CD1c-positive myeloid dendritic cell (primary cell): ENCODE measurements at regions not wholly inside any gene's neighbourhood (a gene's known extent, or its start where the extent isn't known, plus 50 kb on each side); places are given as distances from the start of the nearest gene placed in this dataset.

ENCODE experiments used
- DNase-seq: peaks from one replicate; pipeline ENCODE4 v3.0.0-alpha.2; 2016; ENCODE audit errors: extremely low spot score

DNA sequence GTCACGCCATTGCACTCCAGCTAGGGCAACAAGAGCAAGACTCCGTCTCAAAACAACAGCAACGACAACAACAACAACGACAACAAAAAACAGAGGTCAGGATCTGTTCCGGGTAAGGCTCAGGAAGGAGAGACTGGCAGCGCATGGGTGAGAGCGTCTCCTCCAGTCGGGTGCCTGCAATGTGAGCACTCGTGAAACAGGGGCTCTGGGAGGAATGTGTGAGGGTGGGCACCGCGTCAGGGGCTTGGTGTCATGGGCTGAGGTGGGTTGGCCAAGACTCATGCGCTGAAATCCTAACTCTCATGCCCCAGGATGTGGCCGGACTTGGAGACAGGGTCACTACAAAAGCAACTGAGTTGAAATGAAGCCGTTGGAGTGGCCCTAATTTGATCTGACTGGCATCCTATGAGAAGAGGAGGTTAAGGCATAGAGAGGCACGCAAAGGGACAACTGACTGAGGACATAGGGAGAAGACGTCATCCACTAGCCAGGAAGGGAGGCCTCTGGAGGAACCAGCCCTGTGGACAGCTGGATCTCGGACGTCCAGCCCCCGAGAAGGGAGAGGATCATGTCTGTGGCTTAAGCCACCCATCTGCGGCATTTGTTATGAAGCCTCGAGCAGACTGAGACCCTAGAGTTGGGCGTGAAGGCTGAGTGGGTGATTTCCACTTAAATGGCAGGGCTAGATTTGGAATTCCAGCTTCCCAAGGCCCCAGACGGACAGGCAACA, 241.5 kb upstream of the PITRM1 start:
- DNase-seq, result no peak

- DNase-seq, result no peak
Observed at GRCh38 chr10:3412646-3413045, 240.1 kb upstream of the PITRM1 start.

GRCh38 chr10:3412071-3412582, 239.5 kb upstream of the PITRM1 start:
- DNase-seq, result no peak

DNA sequence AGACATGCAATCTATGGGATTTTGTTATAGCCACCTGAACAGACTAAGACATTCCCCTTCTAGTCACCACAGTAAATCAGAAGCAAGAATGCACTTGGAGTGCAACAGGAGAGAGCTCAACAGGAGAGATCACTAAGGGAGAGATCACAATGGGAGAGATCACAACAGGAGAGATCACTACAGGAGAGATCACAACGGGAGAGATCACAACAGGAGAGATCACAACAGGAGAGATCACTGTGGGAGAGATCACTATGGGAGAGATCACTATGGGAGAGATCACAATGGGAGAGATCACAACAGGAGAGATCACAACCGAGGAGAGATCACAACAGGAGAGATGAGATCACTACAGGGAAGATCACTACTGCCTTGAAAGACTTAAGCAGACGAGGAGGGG, 238.5 kb upstream of the PITRM1 start:
- DNase-seq, result no peak

- no peak for DNase-seq
Observed at GRCh38 chr10:3409928-3410327, 237.3 kb upstream of the PITRM1 start.

GRCh38 chr10:3408603-3409365, 236.2 kb upstream of the PITRM1 start:
- DNase-seq, result no peak

GRCh38 chr10:3407208-3407607, 234.6 kb upstream of the PITRM1 start:
- no peak for DNase-seq

DNA sequence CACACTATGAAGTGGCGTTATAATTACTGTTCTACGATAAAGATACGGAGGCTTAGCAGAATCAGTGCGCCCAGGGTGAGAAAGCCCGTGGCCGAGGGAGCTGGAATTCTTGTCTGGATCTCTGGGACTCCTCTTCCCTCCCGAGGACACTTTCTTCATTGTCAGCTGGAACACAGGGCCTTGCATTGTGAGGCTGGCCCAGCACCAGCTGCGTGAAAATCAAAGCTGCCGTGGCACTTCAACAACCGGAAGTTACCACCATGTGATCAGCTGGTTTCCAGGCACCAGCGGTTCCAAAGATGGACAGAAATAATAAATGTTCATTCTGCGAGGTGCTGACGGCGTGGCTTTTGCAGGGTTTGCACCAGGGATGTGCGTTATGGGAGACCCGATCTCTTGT, 234.0 kb upstream of the PITRM1 start:
- DNase-seq, result no peak

DNA sequence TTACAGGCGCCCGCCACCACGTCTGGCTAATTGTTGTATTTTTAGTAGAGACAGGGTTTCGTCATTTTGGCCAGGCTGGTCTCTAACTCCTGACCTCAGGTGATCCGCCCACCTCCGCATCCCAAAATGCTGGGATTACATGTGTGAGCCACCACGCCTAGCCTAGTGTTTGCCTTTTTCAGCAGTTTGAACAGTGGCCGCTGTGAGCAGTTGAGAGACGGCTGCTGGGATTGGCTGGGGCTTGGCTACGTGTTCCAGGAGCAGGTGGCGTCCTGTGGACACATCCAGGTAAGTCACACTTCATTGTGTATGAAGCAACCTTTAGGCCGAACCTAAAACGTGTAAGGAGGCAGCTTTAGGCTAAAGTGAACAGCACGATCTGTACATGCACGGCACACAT, 231.8 kb upstream of the PITRM1 start:
- DNase-seq, result no peak

GRCh38 chr10:3402187-3402751, 229.7 kb upstream of the PITRM1 start:
- no peak for DNase-seq

DNA sequence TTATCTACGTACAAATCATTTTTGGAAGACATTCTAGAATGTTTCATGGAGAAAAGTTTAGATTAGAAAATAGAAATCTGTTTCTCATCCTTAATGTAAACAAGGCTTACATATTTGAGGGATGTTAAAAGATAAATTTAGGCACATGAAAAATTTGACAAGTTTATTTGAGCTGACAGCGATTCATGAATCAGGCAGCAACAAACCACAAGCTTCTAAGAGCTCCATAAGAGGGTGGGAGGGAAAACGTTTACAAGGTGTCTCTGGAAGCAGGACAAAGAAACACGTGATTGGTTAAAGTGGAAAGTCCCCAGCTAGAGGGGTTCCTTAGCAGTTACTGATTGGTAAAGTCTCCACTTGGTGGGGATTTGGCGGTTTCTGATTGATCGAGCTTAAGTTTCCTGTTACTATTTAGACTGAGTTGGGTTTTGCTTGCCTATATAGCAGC, 228.9 kb upstream of the PITRM1 start:
- no peak for DNase-seq

GRCh38 chr10:3400348-3400747, 227.8 kb upstream of the PITRM1 start:
- no peak for DNase-seq

DNA sequence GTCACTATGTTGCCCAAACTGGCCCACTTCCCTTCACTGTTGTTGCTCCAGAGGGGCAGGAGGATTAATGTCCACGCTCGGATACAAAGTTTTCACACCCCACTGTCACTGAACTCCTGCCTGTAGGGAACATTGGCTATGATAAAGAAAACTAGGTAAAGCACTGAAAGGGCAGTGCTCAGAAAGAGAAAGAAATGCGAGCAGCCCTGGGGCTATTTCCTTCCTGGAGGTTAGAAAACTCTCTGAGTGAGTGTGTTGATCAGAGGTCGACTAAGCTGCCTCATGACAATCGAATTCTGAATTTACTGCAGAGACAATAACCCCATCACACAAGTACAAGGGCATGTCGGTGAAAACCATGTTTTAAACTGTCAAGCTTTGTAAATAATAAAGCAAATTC, 227.2 kb upstream of the PITRM1 start:
- DNase-seq, result no peak

DNA sequence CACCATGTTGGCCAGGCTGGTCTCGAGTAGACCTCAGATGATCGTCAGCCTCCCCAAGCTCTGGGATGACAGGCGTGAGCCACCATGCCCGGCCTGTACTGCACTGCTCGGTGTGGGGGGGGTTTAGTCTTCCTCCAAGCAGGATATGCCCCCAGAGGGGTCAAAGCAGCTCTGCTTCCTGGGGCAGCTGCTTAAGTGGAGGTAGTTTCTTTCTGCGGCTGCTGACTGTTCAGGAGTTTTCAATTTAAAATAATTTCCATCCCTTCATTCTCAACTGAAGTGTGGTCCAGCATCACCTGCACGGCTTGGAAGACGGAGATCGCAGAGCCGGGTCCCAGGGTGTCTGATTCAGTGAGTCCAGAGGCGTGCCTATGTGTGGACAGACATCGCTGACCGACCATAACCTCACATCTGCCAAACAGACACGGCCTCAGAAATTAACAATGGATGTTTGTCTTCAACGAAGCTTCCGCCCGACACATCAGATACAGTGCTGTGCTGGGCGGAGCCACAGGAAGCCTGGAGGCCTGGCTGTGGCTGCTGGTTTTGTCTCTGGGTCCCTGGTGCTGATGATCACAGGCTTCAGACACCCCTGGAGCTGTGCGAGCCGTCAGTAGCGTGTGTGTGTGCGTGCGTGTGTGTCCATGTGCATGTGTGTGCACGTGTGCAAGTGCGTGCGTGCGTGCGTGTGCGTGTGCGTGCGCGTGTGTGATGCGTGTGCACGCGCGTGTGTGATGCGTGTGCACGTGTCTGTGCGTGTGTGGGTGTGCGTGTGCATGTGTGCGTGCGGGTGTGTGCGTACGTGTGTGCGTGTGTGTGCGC, 226.5 kb upstream of the PITRM1 start:
- DNase-seq, result no peak

DNA sequence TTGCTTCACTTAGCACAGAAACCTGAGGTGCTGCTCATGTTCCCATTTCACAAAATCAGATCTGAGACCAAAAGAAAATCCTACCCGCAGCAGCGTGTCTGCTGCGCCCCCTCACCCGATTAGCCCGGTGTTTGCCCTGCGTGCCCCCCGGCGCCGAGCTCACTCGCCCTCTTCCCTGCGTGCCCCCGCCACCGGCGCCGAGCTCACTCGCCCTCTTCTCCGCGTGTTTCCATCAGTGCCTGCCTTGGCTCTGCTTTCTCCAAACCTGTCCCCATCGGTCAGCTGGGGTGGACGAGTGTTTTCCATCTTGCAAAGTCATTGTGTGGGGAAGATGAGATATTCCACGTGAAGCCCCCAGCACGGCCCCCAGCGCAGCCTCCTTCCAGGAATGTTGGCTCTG, 225.3 kb upstream of the PITRM1 start:
- no peak for DNase-seq

GRCh38 chr10:3397231-3397630, 224.6 kb upstream of the PITRM1 start:
- no peak for DNase-seq

- no peak for DNase-seq
Observed at GRCh38 chr10:3396116-3396515, 223.5 kb upstream of the PITRM1 start.

- DNase-seq, result no peak
Observed at GRCh38 chr10:3395458-3395861, 222.9 kb upstream of the PITRM1 start.

DNA sequence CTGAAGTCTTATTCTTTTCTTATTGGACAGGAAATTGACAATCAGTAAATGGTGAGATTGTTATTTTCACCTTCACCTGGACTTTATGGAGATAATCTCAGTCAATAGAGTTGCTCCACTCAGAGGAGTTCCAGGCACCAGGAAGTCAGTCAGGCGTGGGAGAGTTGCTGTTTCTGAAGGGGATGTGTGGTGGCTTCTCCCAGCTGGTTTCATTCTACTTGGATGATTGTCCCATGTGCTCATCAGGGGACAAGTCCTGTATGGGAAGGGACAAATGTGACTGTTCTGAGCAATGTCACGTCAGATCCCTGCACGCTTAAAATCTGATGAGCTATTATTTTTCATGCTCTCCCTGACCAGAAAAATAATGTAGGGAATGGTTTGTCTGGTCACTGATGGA, 222.5 kb upstream of the PITRM1 start:
- no peak for DNase-seq

DNA sequence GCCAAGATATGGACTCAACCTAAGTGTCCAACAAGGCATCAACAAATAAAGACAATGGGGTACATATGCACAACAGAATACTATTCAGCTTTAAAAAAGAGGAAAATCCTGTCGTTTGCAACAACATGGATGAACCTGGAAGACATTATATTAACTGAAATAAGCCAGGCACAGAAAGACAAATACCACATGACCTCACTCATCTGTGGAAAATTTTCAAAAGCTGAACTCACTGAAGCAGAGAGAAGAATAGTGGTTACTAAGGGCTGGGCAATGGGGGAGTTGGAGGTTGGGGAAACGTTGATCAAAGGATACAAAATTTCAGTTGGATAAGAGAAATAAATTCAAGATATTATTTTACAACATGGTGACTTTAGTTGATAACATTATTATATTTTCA, 221.4 kb upstream of the PITRM1 start:
- no peak for DNase-seq

DNA sequence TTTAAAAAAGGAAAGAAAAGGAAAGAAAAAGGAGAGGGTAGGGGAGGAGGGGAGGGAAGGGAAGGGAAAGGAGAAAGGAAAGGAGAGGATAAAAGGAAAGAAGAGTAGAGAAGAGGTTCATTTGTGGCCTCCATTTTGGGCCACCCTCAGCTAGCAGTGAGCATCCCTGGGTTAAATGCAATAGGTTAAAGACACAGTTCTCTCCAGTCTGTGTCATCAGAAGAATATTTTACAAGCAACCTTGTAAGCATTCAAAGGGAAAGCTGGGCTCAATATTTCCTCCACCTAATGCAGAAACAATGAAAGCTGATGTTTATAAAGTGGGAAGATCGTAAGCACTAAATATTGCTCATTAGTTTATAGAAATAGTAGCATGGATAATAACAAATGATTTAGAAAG, 219.1 kb upstream of the PITRM1 start:
- DNase-seq, result no peak

DNA sequence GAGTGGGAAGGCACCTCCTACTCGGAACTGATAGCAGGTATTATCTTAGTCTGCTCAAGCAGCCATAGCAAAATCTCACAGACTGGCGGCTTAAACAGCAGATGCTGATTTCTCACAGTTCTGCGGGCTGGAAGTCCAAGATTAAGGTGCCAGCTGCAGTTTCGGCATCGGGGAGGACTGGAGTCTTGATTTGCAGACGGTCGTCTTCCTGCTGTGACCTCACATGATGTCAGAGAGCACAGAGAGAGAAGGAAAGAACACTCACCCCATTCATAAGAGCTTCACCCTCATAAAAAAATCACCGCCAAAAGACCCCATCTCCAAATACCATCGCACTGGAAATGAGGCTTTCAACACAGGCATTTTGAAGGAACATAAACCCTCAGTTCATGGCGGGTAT, 216.5 kb upstream of the PITRM1 start:
- no peak for DNase-seq
